Activated CD8-positive, alpha-beta memory T cell treated with anti-CD3 and anti-CD28 coated beads for 24 hours (primary cell): ENCODE measurements at regions not wholly inside any gene's neighbourhood (a gene's known extent, or its start where the extent isn't known, plus 50 kb on each side); places are given as distances from the start of the nearest gene placed in this dataset.
"Not testable (repeated sequence)": the region's sequence is repeated elsewhere in the genome, so short reads cannot be mapped to it uniquely, and the experiment has no call there.

Experiments
- DNase-seq: peaks from one replicate; pipeline ENCODE4 v3.0.0-alpha.2; 2020

DNA sequence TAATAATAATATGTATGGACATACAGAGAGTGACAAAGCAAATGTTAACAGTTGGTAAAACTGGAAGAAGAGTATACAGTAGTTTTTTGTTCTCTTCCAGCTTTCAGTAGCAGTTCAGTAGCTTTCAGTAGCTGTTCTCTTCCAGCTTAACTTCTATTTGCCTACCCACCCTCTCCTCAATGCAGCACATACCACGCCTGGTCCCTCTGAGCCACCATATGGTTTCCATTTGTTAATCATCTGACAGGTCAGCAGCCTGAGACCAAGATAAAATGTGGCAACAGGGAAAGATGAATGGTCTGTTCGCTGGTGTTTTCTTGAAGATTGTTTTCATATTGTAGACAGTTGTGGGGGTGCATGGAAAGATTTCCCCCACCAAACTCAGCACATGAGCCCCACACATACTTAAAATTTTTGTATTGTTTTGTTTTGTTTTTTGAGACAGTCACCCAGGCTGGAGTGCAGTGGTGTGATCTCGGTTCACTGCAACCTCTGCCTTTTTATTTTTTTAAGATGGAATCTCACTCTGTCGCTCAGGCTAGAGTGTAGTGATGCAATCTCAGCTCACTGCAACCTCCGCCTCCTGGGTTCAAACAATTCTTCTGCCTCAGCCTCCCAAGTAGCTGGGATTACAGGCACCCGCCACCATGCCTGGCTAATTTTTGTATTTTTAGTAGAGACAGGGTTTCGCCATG, 56.8 kb downstream of the ATP6V0E2 start:
- DNase-seq, result not testable (repeated sequence)

- DNase-seq, result not testable (repeated sequence)
Measured at GRCh38 chr7:149933776-149934175, 60.0 kb downstream of the ATP6V0E2 start.

DNA sequence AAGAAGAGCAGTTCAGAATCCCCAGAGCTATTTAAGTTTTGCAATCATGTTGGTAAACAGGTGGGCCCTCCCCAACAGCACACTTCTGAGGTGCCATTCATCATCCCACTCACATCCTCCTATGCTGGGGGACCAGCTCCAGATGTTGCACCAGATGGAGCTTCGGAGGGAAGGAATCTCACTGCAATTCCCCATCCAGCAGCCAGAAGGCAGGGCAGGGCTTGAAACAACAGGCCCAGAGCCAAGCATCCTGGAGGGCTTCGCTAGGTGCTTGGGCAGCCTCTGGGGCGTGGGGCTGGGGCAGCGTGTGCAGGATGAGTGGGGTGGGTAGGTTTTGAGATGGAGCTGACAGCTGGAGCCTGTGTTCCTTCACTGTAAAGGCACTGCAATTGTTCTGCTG, 73.6 kb downstream of the ATP6V0E2 start:
- not testable (repeated sequence) for DNase-seq

GRCh38 chr7:149948444-149948843, 74.7 kb downstream of the ATP6V0E2 start:
- DNase-seq, result not testable (repeated sequence)

DNA sequence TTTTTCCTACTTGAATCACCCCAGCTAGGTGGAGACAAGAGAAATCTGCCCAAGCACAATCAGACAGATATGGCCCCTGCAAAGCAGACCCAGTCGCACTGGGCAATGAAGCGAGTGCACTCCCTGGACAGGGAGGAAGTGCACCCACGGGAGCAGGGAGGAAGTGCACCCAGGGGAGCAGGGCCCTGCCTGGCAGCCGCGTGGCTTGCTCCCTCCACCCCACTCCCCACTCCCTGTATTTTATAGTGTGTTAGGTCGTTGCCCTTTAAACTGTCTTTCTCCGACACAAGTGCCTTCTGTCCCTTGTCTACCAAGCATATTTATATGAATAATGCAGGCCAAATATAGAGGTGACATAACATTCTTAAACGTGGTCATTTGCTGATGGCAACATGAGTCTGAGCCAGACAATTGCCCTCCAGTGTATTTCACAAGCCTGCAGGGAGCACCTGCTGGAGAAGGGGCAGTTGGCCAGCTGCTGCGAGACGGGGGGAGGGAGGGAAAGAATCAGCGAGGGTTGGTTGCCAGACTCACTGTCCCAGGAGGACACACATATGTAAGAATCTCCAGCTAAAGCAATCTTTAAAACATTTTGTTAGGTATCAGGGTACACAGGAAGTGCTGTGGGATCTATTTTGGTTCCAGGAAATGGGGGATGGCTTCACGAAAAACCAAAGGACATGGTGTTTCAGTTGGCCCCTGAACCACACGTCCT, 76.3 kb downstream of the ATP6V0E2 start:
- peak; percentile 60 for DNase-seq

- DNase-seq, result not testable (repeated sequence)
Measured at GRCh38 chr7:149950578-149950924, 76.8 kb downstream of the ATP6V0E2 start.

DNA sequence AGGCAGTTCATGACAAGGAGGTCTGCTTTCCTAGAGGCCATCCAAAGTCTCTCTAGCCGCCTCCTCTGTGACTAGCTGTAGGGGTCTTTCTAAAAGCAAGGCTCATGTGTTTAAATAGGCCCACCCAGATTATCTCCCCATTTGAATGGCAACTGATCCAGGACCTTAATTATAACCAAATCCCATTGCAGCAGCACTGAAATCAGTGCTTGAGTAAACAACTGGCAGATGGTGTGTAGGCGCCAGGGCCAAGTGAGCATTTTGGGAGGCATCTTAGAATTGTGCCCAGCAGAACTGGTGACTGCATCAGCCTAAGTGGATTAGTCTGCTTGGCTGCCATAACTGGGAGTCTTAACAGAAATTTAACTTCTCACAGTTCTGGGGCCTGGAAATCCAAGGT, 77.8 kb downstream of the ATP6V0E2 start:
- not testable (repeated sequence) for DNase-seq

DNA sequence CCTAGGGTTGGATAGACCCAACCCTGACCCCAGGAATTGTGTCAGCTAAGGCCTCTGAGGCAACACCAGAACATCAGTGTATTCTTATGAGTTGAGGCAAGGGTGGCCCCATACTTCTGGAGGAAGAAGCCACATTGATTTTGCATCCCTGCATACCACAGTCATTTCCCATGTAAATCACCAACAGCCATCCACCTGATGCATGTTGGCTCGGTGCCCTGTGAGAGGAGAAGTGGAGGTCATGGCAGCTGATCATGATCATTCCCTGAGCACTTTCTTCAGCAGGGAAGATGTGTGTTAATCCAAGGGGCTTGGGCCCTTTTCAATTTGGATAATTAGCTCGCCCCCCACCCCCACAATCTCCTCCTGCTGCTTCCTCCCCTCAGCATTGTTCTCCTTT, 85.1 kb downstream of the ATP6V0E2 start:
- DNase-seq, result not testable (repeated sequence)

- peak; percentile 59 for DNase-seq
Measured at GRCh38 chr7:149960863-149961262, 87.1 kb downstream of the ATP6V0E2 start.

- DNase-seq, result peak; percentile 64
Measured at GRCh38 chr7:149961878-149962277, 88.1 kb downstream of the ATP6V0E2 start.

DNA sequence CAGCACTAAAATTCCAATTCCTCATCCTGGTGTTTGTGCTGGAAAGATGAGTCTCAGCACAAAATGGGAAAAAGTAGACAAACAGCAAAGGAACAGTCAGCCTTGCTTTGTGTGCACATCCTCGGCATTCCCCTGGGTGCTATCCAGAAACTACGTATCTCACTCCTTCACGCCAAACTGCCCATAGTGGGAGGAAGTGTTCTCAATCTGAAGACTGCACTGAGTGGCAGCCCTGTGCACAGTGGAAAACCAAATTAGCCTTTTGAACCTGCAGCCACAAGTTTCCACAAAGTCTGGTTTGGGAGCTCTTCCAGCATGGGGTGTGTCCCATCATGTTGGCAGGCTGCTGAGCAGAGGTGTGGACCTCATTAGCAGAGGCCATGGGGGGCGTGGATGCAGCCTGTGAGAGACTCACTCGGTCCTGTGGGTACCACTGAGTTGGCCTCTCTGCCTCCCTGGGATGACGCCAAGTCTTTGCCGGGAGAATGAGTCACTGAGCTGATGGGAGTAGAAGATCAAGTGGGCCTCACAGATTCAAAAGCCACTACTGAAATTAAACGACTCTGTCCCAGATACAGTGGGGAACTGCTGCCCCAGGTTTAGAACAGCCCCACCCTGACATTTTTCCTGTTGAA, 89.0 kb downstream of the ATP6V0E2 start:
- not testable (repeated sequence) for DNase-seq

DNA sequence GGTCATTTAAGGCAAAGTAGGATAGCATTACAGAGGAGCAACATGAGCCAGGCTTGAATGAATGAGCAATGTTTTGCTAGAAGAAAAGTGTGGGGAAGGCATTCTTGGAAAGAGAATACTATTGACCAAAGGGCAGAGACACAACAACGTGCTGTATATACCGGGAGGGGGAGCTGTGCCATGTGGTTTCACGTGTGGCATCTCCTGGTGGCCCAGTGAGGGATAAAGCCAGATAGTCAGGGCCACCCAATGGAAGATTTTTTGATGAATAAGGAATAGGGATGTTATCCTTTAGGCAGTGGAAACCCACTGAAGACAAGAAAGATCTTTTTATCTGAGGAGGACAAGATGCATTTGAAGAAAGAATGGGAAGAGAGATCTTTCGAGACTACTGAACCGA, 90.2 kb downstream of the ATP6V0E2 start:
- not testable (repeated sequence) for DNase-seq

- DNase-seq, result not testable (repeated sequence)
Measured at GRCh38 chr7:149966444-149966843, 92.7 kb downstream of the ATP6V0E2 start.

DNA sequence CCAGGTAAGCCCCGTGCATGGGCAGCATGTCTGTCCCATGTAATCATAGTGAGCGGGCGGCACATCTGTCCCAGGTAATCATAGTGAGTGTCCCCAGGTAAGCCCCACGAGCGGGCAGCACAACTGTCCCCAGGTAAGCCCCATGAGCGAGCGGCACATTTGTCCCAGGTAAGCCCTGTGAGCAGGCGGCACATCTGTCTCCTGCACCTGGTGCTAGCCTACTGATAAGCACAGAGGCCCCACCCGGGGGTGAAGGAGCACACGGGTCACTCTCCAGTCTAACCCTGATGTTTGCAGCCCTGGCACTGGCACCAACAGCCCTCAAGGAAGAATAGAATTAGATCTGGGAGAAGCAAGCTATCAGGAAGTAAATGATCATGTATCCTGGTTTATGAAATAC, 99.2 kb downstream of the ATP6V0E2 start:
- DNase-seq, result not testable (repeated sequence)

DNA sequence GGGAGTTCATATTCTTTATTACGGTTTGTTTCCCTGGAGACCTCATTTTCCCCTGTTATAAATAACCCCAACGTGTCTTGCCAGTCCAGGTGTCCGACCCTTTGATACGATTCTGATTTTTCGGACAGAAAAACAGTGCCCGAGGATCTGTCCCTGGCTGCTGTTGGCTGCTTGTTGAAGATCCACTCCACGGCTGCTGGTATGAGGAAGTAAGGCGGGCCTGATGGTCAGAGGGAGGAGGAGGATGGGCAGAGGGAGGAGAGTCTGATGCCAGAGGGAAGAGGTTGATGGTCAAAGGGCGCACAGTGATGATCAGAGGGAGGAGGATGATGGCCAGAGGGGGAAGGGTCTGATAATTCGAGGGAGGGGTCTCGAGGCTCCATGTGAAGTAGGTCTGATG, 99.9 kb downstream of the ATP6V0E2 start:
- DNase-seq, result not testable (repeated sequence)

DNA sequence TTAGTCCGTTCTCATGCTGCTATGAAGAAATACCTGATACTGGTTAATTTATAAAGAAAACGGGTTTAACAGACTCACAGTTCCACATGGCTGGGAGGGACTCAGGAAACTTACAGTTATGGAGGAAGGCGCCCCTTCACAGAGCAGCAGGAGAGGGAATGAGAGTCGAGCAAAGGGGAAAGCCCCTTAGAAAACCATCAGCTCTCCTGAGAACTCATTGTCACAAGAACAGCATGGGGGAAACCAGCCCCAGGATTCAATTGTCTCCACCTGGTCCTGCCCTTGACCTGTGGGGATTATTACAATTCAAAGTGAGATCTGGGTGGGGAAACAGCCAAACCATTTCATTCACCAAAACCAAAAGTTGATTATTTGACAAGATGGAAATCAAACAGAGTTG, 101.8 kb downstream of the ATP6V0E2 start:
- DNase-seq, result not testable (repeated sequence)

- DNase-seq, result not testable (repeated sequence)
Measured at GRCh38 chr7:149978537-149978936, 104.8 kb downstream of the ATP6V0E2 start.

- DNase-seq, result not testable (repeated sequence)
Measured at GRCh38 chr7:149978944-149979343, 105.2 kb downstream of the ATP6V0E2 start.

GRCh38 chr7:149982537-149983112, 108.9 kb downstream of the ATP6V0E2 start:
- DNase-seq, result not testable (repeated sequence)

DNA sequence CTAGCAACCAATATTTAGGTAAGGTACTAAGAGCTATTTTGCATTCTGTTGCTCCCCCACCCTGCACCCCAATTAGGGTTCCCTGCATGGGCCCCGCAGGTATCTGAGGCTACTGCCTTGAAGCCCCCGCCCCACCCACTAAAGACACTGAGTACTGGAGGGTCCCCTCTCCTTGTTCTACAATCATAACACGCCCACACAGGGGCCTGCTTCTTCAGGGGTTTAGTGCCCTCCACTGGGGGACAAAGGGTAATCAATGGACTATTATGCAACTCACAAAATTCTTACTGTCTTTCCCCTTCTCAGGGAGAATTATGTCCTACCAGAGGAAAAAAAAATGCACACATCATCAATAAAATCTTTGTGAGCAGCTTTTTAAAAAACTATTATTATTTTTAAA, 113.1 kb downstream of the ATP6V0E2 start:
- DNase-seq, result not testable (repeated sequence)

DNA sequence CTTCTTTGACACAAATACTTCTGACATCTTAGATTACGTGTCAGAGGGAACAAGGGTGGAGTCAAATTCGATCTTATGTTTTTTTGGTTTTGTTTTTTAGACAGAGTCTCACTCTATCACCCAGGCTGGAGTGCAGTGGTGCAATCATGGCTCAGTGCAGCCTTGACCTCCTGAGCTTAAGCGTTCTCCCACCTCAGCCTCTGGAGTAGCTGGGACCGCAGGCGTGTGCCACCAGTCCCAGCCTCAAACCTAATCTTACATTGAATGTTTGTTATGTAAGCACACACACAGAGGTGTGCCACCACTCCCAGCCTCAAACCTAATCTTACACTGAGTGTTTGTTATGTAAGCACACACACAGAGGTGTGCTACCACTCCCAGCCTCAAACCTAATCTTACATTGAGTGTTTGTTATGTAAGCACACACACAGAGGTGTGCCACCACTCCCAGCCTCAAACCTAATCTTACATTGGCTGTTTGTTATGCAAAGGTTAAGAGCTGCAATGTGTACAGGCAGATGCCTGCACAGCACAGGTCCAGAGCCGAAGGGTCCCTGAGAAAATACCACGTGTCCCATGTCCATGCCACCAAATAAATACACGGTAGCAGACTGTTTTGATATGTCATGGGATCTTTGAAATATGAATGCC, 118.0 kb downstream of the ATP6V0E2 start:
- not testable (repeated sequence) for DNase-seq

GRCh38 chr7:149992366-149992765, 118.6 kb downstream of the ATP6V0E2 start:
- DNase-seq, result not testable (repeated sequence)
